BJ (cell line): ENCODE measurements at regions not wholly inside any gene's neighbourhood (a gene's known extent, or its start where the extent isn't known, plus 50 kb on each side); places are given as distances from the start of the nearest gene placed in this dataset.
"Not testable (repeated sequence)": the region's sequence is repeated elsewhere in the genome, so short reads cannot be mapped to it uniquely, and the experiment has no call there.

ENCODE experiments used
- CTCF ChIA-PET: fragments of 350-600 bp; formaldehyde crosslinking; extraction: SDS; loops from one replicate; lab custom pipeline; 2021; ENCODE audit warnings: antibody characterized with exemption, inconsistent platforms; lab: Yijun Ruan, JAX
- POLR2A ChIA-PET: fragments of 300-600 bp; sonication (Branson Sonifier 250); formaldehyde crosslinking; extraction: SDS; loops from one replicate; lab custom pipeline; 2021; ENCODE audit warnings: antibody characterized with exemption; lab: Charles Lee
- DNase-seq: peaks from one replicate; pipeline ENCODE4 v3.0.0-alpha.2; 2011; ENCODE audit warnings: low read depth
- H3K27me3 ChIP-seq: 2 replicates; pipeline ENCODE4 v1.6.0; 2011; ENCODE audit warnings: low read length; ENCODE audit not compliant: control insufficient read depth, insufficient read depth
- H3K36me3 ChIP-seq: 2 replicates; pipeline ENCODE4 v1.5.1; 2011; ENCODE audit warnings: low read length; ENCODE audit not compliant: control insufficient read depth, insufficient read depth
- H3K4me3 ChIP-seq: 2 replicates; pipeline ENCODE4 v1.5.1; 2011; ENCODE audit warnings: low read depth, mild to moderate bottlenecking, control low read depth, low read length
- CTCF ChIP-seq: IDR thresholded peaks from 2 replicates; pipeline ENCODE4 v1.5.1; 2011; ENCODE audit warnings: low read depth, mild to moderate bottlenecking, control low read depth, inconsistent platforms, low read length, moderate library complexity; ENCODE audit not compliant: insufficient read depth

DNA sequence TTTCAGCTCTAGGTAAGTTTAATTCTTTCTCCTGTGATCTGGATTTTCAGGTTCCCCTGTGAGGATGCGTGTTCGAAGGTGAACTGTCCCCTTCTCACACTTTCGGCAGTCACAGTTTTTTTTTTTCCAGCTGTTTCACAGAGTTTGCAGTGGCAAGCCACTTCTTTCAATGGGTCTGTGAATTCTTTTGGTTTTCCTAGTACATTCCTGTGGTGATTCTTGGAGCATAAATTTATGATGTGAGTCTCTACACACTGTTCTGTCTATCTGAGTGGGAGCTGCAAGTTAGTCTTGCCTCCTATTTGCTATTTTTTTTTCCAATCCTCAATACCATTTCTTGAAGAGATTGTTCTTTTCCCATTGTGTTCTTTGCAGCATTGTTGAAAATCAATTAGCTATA lies 595.5 kb downstream of the RAPGEF2 start:
- Histone ChIP-seq H3K36me3 (no peaks in the 10 kb centered on the region), H3K4me3 (no peak overlapping the region), H3K27me3 (no peaks in the 10 kb centered on the region)
- no peak for DNase-seq
- ChIA-PET CTCF (no interaction called here), POLR2A (no interaction called here)
- TF ChIP-seq CTCF: no peak

DNA sequence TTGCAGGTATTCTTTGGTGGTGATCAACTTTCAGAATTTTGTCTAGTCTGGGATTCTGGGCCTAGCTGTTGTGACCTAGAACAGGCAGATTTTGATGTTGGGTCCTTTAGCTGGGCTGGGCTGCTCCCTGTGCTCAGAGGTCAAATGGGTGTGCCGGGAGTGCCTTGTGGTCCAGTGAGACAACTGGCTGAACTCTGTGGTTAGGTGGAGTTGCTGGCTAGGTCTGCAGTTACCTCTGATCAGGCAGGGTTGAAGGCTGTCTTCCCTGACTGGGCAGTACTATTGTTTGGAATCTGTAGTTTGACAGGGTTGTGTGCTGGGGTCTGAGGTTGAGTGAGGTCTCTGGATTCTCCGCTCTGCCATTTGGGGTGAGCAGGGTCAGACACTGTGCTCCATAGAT lies 599.3 kb downstream of the RAPGEF2 start:
- DNase-seq: no peak
- H3K36me3 ChIP-seq: no peaks in the 10 kb centered on the region
- POLR2A ChIA-PET: no interaction called here
- no peak for TF ChIP-seq CTCF
- no peak overlapping the region for H3K4me3 ChIP-seq
- CTCF ChIA-PET: no interaction called here
- H3K27me3 ChIP-seq: no peaks in the 10 kb centered on the region

- ChIA-PET POLR2A (no interaction called here), CTCF (no interaction called here)
- Histone ChIP-seq H3K27me3 (no peaks in the 10 kb centered on the region), H3K36me3 (no peaks in the 10 kb centered on the region), H3K4me3 (no peak overlapping the region)
- DNase-seq: no peak
- no peak for TF ChIP-seq CTCF
These were observed 602.5 kb downstream of the RAPGEF2 start for GRCh38 chr4:159705334-159705733.

- TF ChIP-seq CTCF: no peak
- no peaks in the 10 kb centered on the region for H3K27me3 ChIP-seq
- ChIA-PET CTCF (no interaction called here), POLR2A (no interaction called here)
- DNase-seq: no peak
- no peaks in the 10 kb centered on the region for H3K36me3 ChIP-seq
- H3K4me3 ChIP-seq: no peak overlapping the region
These were observed 603.8 kb downstream of the RAPGEF2 start for GRCh38 chr4:159706704-159707103.

- H3K27me3 ChIP-seq, DNase-seq, POLR2A ChIA-PET, H3K36me3 ChIP-seq, H3K4me3 ChIP-seq, CTCF ChIA-PET: not testable (repeated sequence)
These were observed 612.3 kb downstream of the RAPGEF2 start for GRCh38 chr4:159715180-159715579.

DNA sequence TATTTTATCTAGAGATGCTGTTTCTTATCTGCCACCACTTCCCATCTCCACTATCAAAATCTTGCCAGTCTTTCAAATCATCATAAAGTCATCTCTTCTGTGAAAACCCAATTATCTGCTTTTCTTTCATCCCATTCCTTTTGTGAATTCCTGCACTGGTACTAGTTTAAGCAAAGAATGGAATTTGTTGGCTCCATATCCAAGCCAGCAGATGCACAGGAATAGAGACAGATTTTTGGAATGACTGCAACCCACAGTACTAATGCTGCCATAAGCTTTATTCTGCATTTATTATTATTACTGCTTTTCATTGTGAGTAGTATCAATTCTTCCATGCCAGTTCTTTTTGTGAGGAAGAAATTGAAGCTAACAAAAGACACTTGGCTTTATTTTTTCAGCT lies 616.7 kb downstream of the RAPGEF2 start:
- no peak for DNase-seq
- Histone ChIP-seq H3K36me3 (no peaks in the 10 kb centered on the region), H3K27me3 (no peaks in the 10 kb centered on the region), H3K4me3 (no peak overlapping the region)
- CTCF ChIA-PET: no interaction called here
- POLR2A ChIA-PET: no interaction called here
- TF ChIP-seq CTCF: no peak
